ENCODE measurements at regions not wholly inside any gene's neighbourhood (a gene's known extent, or its start where the extent isn't known, plus 50 kb on each side); places are given as distances from the start of the nearest gene placed in this dataset.

- TF ChIP-seq ATF3 (CRISPR knock-in tag; IDR thresholded peaks at IDR 0.05) (no peak), ZNF510 (CRISPR knock-in tag; IDR thresholded peaks at IDR 0.05; ENCODE audit: low read depth) (no peak), CEBPZ (IDR thresholded peaks at IDR 0.05; ENCODE audit: low read length) (no peak), ZSCAN31 (CRISPR knock-in tag; IDR thresholded peaks at IDR 0.05; ENCODE audit: low read depth) (no peak), ATF7-NPFF (CRISPR knock-in tag; IDR thresholded peaks at IDR 0.05; ENCODE audit: low read depth) (no peak), ZNF589 (CRISPR knock-in tag; conservative IDR thresholded peaks at IDR 0.05) (no peak), ZNF766 (CRISPR knock-in tag; IDR thresholded peaks at IDR 0.05; ENCODE audit: borderline replicate concordance) (no peak)
- FAIRE-seq, result no peak
- Histone ChIP-seq H2AFZ (ENCODE audit: low read length) (no peak overlapping the region), H3K79me2 (ENCODE audit: insufficient read depth, low read length) (no peaks in the 10 kb centered on the region), H3K27me3 (ENCODE audit: control insufficient read depth in 1 of 2, insufficient read depth in 2 of 2, low read length in 2 of 2) (peaks cover 10 to 78% of the 10 kb centered on the region in 2 experiments), H3K9me3 (ENCODE audit: low read length) (no peaks in the 10 kb centered on the region), H4K20me1 (ENCODE audit: insufficient read depth, low read length) (peaks cover 3% of the 10 kb centered on the region; the same call in 1 of the 2 replicates), H3K4me3 (replicated peaks in 1 of 3; ENCODE audit: insufficient read depth in 1 of 3, low read depth in 2 of 3, low read length in 3 of 3) (no peak overlapping the region), H3K4me2 (ENCODE audit: low read depth, low read length) (no peak overlapping the region), H3K9ac (ENCODE audit: insufficient read depth, low read depth, low read length) (no peak overlapping the region), H3K4me1 (ENCODE audit: insufficient read depth, low read length) (peaks cover 11% of the 10 kb centered on the region), H3K27ac (ENCODE audit: extremely low read length, insufficient read depth, low read length) (no peak overlapping the region), H3K36me3 (replicated peaks in 1 of 2; ENCODE audit: control insufficient read depth in 1 of 2, insufficient read depth in 2 of 2, low read length in 2 of 2) (no peaks in the 10 kb centered on the region)
- in situ Hi-C loops (cut with HindIII; ENCODE audit: extremely low pct_ligation_motif_present, low pct_unique_long_range_greater_than_20kb) (no loop called here), intact Hi-C loops (cut with micrococcal nuclease; ENCODE audit: unreplicated experiment) (no loop called here)
- no peak for ATAC-seq
- DNase-seq (ENCODE audit: low spot score), result no peak
- BruUV-seq (replicated peaks), result no TSS peak
- ChIA-PET CTCF (ENCODE audit: low intra/inter-chr PET ratio, low total read pairs) (no interaction called here), POLR2A (no interaction called here)
- no CpG with 5 or more reads among the region's 10 CpGs for WGBS (ENCODE audit: low lambda C conversion rate)
Measured at GRCh38 chr1:22263359-22263758, 120.5 kb upstream of the WNT4 start.

All from HepG2 (cell line).